Spleen (tissue), 11 donors: ENCODE measurements at regions not wholly inside any gene's neighbourhood (a gene's known extent, or its start where the extent isn't known, plus 50 kb on each side); places are given as distances from the start of the nearest gene placed in this dataset.

ENCODE experiments used
- DNase-seq: peaks from one replicate; pipeline ENCODE4 v3.0.0-alpha.2; 2020
- H3K27ac ChIP-seq, 8 donors: fragments of 200-600 bp; sonication (generic) in 7 of 8; 1 replicate in 4 of 8; 2 replicates in 4 of 8; pipeline versions ENCODE4 v1.5.0 to v1.8.0; 2016 to 2021; ENCODE audit warnings: inconsistent platforms in 4 of 8, mild to moderate bottlenecking in 4 of 8, moderate library complexity in 1 of 8
- H3K27me3 ChIP-seq, 7 donors: fragments of 200-600 bp; sonication (generic) in 6 of 7; replicated peaks in 1 of 7; 1 replicate in 4 of 7; 2 replicates in 3 of 7; pipeline versions ENCODE4 v1.5.0 to v1.8.0; 2016 to 2021; ENCODE audit warnings: inconsistent platforms in 3 of 7, mild to moderate bottlenecking in 1 of 7
- H3K36me3 ChIP-seq, 6 donors: fragments of 200-600 bp; sonication (generic) in 5 of 6; 1 replicate in 4 of 6; 2 replicates in 2 of 6; pipeline versions ENCODE4 v1.5.0 to v1.8.0; 2016 to 2021; ENCODE audit warnings: inconsistent platforms in 2 of 6
- H3K4me1 ChIP-seq, 6 donors: fragments of 200-600 bp; sonication (generic) in 5 of 6; 1 replicate in 3 of 6; 2 replicates in 3 of 6; pipeline versions ENCODE4 v1.5.0 to v1.8.0; 2016 to 2021; ENCODE audit warnings: inconsistent platforms in 3 of 6
- H3K4me3 ChIP-seq, 8 donors: fragments of 200-600 bp; sonication (generic) in 7 of 8; 1 replicate in 4 of 8; 2 replicates in 4 of 8; pipeline versions ENCODE4 v1.5.0 to v1.8.0; 2016 to 2021; ENCODE audit warnings: inconsistent platforms in 4 of 8, mild to moderate bottlenecking in 4 of 8, moderate library complexity in 2 of 8
- H3K9me3 ChIP-seq, 8 donors: fragments of 200-600 bp; sonication (generic) in 7 of 8; 1 replicate in 4 of 8; 2 replicates in 4 of 8; pipeline versions ENCODE4 v1.5.0 to v1.8.0; 2016 to 2021; ENCODE audit warnings: inconsistent platforms in 4 of 8
- POLR2A ChIP-seq, 3 donors: fragments of 450-650 bp; IDR thresholded peaks; one replicate each; pipeline ENCODE4 v1.5.1; 2017; ENCODE audit warnings: antibody characterized with exemption in 3 of 3, mild to moderate bottlenecking in 1 of 3
- POLR2AphosphoS5 ChIP-seq, 3 donors: sonication (generic); formaldehyde crosslinking; IDR thresholded peaks; one replicate each; pipeline ENCODE4 v1.5.1; 2017; ENCODE audit warnings: antibody characterized with exemption in 3 of 3
- WGBS, 5 donors: extraction: QIAGEN DNeasy Blood & Tissue Kit in 3 of 5; methylation state at CpG; one replicate each; pipeline versions ENCODE4 v1.1.5 to v1.1.7; 2013 to 2018; 5-methylcytosine and 5-hydroxymethylcytosine counted together
- intact Hi-C: fragments of 100-400 bp; cut with DNase I; formaldehyde crosslinking; loops from one replicate; pipeline ENCODE4 v1.15.0; 2023; ENCODE audit warnings: low total_unique reads
- TF ChIP-seq, protein P1 (sequence below), 11 experiments: fragments of 200-600 bp in 7 of 11; fragments of 450-650 bp in 4 of 11; sonication (generic) in 4 of 11; IDR thresholded peaks in 8 of 11; conservative IDR thresholded peaks in 3 of 11; 1 replicate in 7 of 11; 2 replicates in 4 of 11; pipeline versions ENCODE4 v1.4.0 to v1.8.0; 2016 to 2021; ENCODE audit warnings: antibody characterized with exemption in 11 of 11, inconsistent platforms in 4 of 11, mild to moderate bottlenecking in 1 of 11
- donor health status: healthy with polysubstance abuse.
- donor health status: DM: no; HTN: no; CAD: no; lungs with moderate emphysema.
- donor health status: DM: no; HTN: no; CAD: no.
- donor health status: Bipolar disorder and iron deficiency.
- donor health status: healthy.
- donor health status: DM: no; HTN: no; CAD: no.
- donor health status: DM: yes; HTN: yes; CAD: no.

DNA sequence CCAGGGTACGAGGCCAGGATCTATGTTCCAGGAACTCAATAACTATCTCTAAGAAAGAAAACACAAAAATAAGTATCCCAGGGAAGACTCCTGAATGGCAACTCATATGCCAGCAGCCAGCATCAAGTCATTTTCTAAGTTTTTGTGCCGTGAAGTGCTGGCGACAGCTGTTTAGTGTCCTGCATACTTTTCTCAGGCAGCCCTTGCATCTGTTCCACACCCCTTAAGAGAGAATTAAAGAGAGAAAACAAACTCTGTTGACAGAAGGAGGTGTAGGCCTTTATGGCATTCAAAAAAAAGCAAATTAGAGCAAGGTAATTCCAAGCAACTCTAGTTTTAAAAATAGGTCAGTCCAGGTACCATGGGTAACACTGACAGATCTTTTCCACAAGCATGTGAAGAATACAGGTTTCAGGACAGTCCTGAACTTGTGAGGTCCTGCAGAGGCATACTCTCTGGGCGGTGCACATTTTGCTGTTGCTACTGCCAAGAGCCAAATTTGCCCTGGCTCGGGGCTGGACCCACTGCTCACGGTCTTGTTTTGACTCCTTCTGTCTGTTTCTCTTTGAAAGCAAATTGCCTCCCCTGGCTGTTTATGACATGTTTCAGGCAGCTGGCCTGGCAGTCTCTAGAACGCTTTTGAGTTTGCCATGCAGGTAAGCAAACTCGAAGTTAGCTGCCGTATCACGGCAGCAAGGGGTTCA, 252.1 kb upstream of the ADAMTS9 start:
- Histone ChIP-seq H3K4me1 (peaks cover 0 to 11% (median 5%) of the 10 kb centered on the region in 6 donors), H3K36me3 (no peaks in the 10 kb centered on the region), H3K27ac (no peak overlapping the region), H3K9me3 (peaks cover 0 to 2% (median 0%) of the 10 kb centered on the region in 8 donors), H3K27me3 (no peaks in the 10 kb centered on the region), H3K4me3 (no peak overlapping the region)
- no peak for DNase-seq
- intact Hi-C loops = no loop called here
- WGBS, 5 donors = 86 to 94% (median 90%) methylated on average over 10 of the region's 10 CpGs
- TF ChIP-seq POLR2A (IDR thresholded peaks at IDR 0.05) (no peak), POLR2AphosphoS5 (IDR thresholded peaks at IDR 0.05) (no peak)
- TF ChIP-seq, protein P1, sequence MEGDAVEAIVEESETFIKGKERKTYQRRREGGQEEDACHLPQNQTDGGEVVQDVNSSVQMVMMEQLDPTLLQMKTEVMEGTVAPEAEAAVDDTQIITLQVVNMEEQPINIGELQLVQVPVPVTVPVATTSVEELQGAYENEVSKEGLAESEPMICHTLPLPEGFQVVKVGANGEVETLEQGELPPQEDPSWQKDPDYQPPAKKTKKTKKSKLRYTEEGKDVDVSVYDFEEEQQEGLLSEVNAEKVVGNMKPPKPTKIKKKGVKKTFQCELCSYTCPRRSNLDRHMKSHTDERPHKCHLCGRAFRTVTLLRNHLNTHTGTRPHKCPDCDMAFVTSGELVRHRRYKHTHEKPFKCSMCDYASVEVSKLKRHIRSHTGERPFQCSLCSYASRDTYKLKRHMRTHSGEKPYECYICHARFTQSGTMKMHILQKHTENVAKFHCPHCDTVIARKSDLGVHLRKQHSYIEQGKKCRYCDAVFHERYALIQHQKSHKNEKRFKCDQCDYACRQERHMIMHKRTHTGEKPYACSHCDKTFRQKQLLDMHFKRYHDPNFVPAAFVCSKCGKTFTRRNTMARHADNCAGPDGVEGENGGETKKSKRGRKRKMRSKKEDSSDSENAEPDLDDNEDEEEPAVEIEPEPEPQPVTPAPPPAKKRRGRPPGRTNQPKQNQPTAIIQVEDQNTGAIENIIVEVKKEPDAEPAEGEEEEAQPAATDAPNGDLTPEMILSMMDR (IDR thresholded peaks at IDR 0.05 in 8 of 11, conservative IDR thresholded peaks at IDR 0.05 in 3 of 11) = no peak

DNA sequence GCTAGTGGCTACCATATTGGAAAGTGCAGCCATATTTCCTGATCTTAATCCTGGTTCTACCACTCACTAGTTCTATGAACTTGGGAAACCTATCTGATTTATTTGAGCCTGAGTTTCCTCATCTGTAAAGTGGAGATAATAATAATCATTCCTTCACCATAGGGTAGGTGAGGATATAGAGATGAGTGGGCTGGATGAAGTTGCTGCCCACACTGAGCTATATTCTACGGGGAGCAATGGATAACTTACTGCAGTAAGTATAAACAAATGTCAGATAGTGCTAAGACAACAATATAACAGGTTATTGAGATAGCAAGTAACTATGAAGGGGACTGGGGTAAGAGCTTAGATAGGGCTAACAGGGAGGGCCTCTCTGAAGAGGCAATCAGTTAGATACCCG, 251.5 kb upstream of the ADAMTS9 start:
- H3K9me3 ChIP-seq = peaks cover 0 to 8% (median under 1%) of the 10 kb centered on the region in 8 donors
- intact Hi-C loops = no loop called here
- H3K27ac ChIP-seq = no peak overlapping the region
- no peaks in the 10 kb centered on the region for H3K36me3 ChIP-seq
- H3K4me3 ChIP-seq = no peak overlapping the region
- H3K27me3 ChIP-seq = no peaks in the 10 kb centered on the region
- WGBS, 5 donors = 18 to 67% (median 50%) methylated on average over 2 of the region's 2 CpGs
- TF ChIP-seq POLR2AphosphoS5 (IDR thresholded peaks at IDR 0.05) = no peak
- no peak for TF ChIP-seq POLR2A (IDR thresholded peaks at IDR 0.05)
- TF ChIP-seq, protein P1 (IDR thresholded peaks at IDR 0.05 in 8 of 11, conservative IDR thresholded peaks at IDR 0.05 in 3 of 11) = no peak
- no peak for DNase-seq
- H3K4me1 ChIP-seq = peaks cover 0 to 5% (median under 1%) of the 10 kb centered on the region in 6 donors

GRCh38 chr3:64936556-64936955, 248.8 kb upstream of the ADAMTS9 start:
- TF ChIP-seq POLR2AphosphoS5 (IDR thresholded peaks at IDR 0.05) (no peak), POLR2A (IDR thresholded peaks at IDR 0.05) (no peak)
- TF ChIP-seq, protein P1 (IDR thresholded peaks at IDR 0.05 in 8 of 11, conservative IDR thresholded peaks at IDR 0.05 in 3 of 11) = no peak
- H3K36me3 ChIP-seq = no peaks in the 10 kb centered on the region
- intact Hi-C loops = no loop called here
- peaks cover 0 to 27% (median 17%) of the 10 kb centered on the region in 8 donors for H3K9me3 ChIP-seq
- H3K4me3 ChIP-seq = no peak overlapping the region
- H3K4me1 ChIP-seq = no peaks in the 10 kb centered on the region
- 55 to 73% (median 58%) methylated on average over 1 of the region's 1 CpG for WGBS, 5 donors
- H3K27ac ChIP-seq = no peak overlapping the region
- H3K27me3 ChIP-seq = no peaks in the 10 kb centered on the region
- no peak for DNase-seq

- Histone ChIP-seq H3K27ac (no peak overlapping the region), H3K4me3 (no peak overlapping the region), H3K27me3 (no peaks in the 10 kb centered on the region), H3K9me3 (peaks cover 0 to 31% (median 17%) of the 10 kb centered on the region in 8 donors), H3K36me3 (no peaks in the 10 kb centered on the region), H3K4me1 (no peaks in the 10 kb centered on the region)
- DNase-seq = no peak
- TF ChIP-seq, protein P1 (IDR thresholded peaks at IDR 0.05 in 8 of 11, conservative IDR thresholded peaks at IDR 0.05 in 3 of 11) = no peak
- TF ChIP-seq POLR2AphosphoS5 (IDR thresholded peaks at IDR 0.05) = no peak
- TF ChIP-seq POLR2A (IDR thresholded peaks at IDR 0.05) = no peak
- intact Hi-C loops = no loop called here
- 67 to 94% (median 74%) methylated on average over 2 of the region's 2 CpGs for WGBS, 5 donors
These were observed 248.2 kb upstream of the ADAMTS9 start for GRCh38 chr3:64935971-64936370.
